Heart right ventricle (tissue), 16 donors: ENCODE measurements at regions not wholly inside any gene's neighbourhood (a gene's known extent, or its start where the extent isn't known, plus 50 kb on each side); places are given as distances from the start of the nearest gene placed in this dataset.

Experiments used
- ATAC-seq, 8 donors: fragments of 200-7000 bp; cut with Tn5 transposase; one replicate each; pipeline ENCODE4 v1.9.1; 2020; ENCODE audit warnings: mild to moderate bottlenecking in 8 of 8, moderate library complexity in 8 of 8, moderate number of reproducible peaks in 1 of 8
- DNase-seq, 2 donors: peaks; one replicate each; pipeline ENCODE4 v3.0.0-alpha.2; 2020
- H3K27ac ChIP-seq, 10 donors: fragments of 200-600 bp; sonication (generic) in 2 of 10; one replicate each; pipeline versions ENCODE4 v1.5.0 to v1.8.0; 2020 to 2022; ENCODE audit warnings: mild to moderate bottlenecking in 3 of 10
- H3K27me3 ChIP-seq, 7 donors: fragments of 200-600 bp; one replicate each; pipeline ENCODE4 v1.8.0; 2021 to 2022; ENCODE audit warnings: mild to moderate bottlenecking in 2 of 7
- H3K36me3 ChIP-seq, 9 donors: fragments of 200-600 bp; sonication (generic) in 1 of 9; one replicate each; pipeline versions ENCODE4 v1.5.0 to v1.8.0; 2020 to 2022; ENCODE audit warnings: mild to moderate bottlenecking in 2 of 9
- H3K4me1 ChIP-seq, 9 donors: fragments of 200-600 bp; sonication (generic) in 1 of 9; one replicate each; pipeline versions ENCODE4 v1.5.0 to v1.8.0; 2020 to 2022; ENCODE audit warnings: mild to moderate bottlenecking in 4 of 9
- H3K4me3 ChIP-seq, 10 donors: fragments of 200-600 bp; sonication (generic) in 2 of 10; one replicate each; pipeline versions ENCODE4 v1.5.0 to v1.8.0; 2020 to 2022; ENCODE audit warnings: mild to moderate bottlenecking in 7 of 10, moderate library complexity in 2 of 10
- H3K9me3 ChIP-seq, 11 donors: fragments of 200-600 bp in 10 of 11; sonication (generic) in 2 of 11; one replicate each; pipeline versions ENCODE4 v1.5.0 to v1.8.0; 2013 to 2022; ENCODE audit warnings: mild to moderate bottlenecking in 2 of 11, control low read depth in 1 of 11, moderate library complexity in 1 of 11
- whole genome bisulfite sequencing, 2 donors: extraction: QIAGEN DNeasy Blood & Tissue Kit; methylation state at CpG; one replicate each; pipeline ENCODE4 v1.1.7; 2013; ENCODE audit warnings: inconsistent platforms in 1 of 2; 5-methylcytosine and 5-hydroxymethylcytosine counted together
- intact Hi-C, 10 donors: fragments of 100-400 bp; cut with DNase I; formaldehyde crosslinking; loops; one replicate each; pipeline versions ENCODE4 v1.11.1 to v1.14.2; 2022
- TF ChIP-seq, protein P1 (sequence below), 9 donors: fragments of 200-600 bp; sonication (generic) in 2 of 9; IDR thresholded peaks; one replicate each; pipeline versions ENCODE4 v1.5.0 to v1.8.0; 2021 to 2022; ENCODE audit warnings: antibody characterized with exemption in 9 of 9, mild to moderate bottlenecking in 5 of 9, moderate library complexity in 1 of 9
- donor health status: Arrhythmogenic right ventricular cardiomyopathy.
- donor health status: ischemic (EF 13 %, LVEDD 7.1; RV severe dilation, severe dysfunction).
- donor health status: healthy with polysubstance abuse.
- donor health status: DM: no; HTN: yes; CAD: no.
- donor health status: DM: no; HTN: no; CAD: no.
- donor health status: ischemic (EF 25% LVEDD 6.9; RV normal size, moderate dysfunction).
- donor health status: ischemic (EF 25% LVEDD 5.7; RV mildly dilated, moderate dysfunction).
- donor health status: healthy.
- donor health status: DM: yes; HTN: yes; CAD: no.
- donor health status: Ischemic cardiomyopathy.
- donor health status: ischemic (EF 35%, LVEDD 5.7; RV mildly dilated, moderate dysfunction).
- donor health status: nonischemic (EF 11% LVEDD 7.7; RV severe dilation, severe dysfunction).
- donor health status: DM: yes; HTN: yes; CAD: no.
- donor health status: PGD.
- donor health status: ischemic (EF 29% LVEDD 5.4; RV normal size, mild dysfunction).
- donor health status: nonischemic (EF 23%, LVEDD 6.1; RV moderate dilation, normal function).

DNA sequence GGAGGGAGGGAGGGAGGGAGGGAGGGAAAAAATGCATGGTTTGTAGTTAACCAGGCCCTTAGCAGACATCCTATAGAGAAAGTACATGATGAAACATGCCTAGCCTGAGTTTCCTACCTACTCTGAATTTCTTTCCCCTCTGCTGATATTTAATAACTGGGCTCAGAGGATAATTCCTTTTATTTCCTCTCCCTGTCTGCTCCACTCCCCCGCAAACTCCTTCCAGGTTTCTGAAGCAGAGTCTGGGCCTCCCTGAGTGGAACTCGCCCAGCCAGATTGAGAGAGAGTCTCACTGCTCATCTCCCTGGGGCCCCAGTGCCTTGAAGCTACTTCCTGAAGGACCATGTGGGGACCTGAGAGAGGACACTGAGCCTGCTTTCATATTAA, 111.9 kb upstream of the SLC44A3 start:
- H3K27me3 ChIP-seq: no peaks in the 10 kb centered on the region
- 85 to 90% methylated on average over 2 of the region's 2 CpGs for WGBS, 2 donors
- intact Hi-C loops: no loop called here
- peaks cover 0 to 13% (median 0%) of the 10 kb centered on the region in 9 donors for H3K4me1 ChIP-seq
- peak overlapping the region in 1 of 10 donors; percentile 3 for H3K27ac ChIP-seq
- DNase-seq (no peak), ATAC-seq (peak in 2 of 8 donors; percentile 18 to 34)
- H3K9me3 ChIP-seq: no peaks in the 10 kb centered on the region
- no peaks in the 10 kb centered on the region for H3K36me3 ChIP-seq
- TF ChIP-seq, protein P1, sequence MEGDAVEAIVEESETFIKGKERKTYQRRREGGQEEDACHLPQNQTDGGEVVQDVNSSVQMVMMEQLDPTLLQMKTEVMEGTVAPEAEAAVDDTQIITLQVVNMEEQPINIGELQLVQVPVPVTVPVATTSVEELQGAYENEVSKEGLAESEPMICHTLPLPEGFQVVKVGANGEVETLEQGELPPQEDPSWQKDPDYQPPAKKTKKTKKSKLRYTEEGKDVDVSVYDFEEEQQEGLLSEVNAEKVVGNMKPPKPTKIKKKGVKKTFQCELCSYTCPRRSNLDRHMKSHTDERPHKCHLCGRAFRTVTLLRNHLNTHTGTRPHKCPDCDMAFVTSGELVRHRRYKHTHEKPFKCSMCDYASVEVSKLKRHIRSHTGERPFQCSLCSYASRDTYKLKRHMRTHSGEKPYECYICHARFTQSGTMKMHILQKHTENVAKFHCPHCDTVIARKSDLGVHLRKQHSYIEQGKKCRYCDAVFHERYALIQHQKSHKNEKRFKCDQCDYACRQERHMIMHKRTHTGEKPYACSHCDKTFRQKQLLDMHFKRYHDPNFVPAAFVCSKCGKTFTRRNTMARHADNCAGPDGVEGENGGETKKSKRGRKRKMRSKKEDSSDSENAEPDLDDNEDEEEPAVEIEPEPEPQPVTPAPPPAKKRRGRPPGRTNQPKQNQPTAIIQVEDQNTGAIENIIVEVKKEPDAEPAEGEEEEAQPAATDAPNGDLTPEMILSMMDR (IDR thresholded peaks at IDR 0.05): no peak
- H3K4me3 ChIP-seq: no peak overlapping the region

DNA sequence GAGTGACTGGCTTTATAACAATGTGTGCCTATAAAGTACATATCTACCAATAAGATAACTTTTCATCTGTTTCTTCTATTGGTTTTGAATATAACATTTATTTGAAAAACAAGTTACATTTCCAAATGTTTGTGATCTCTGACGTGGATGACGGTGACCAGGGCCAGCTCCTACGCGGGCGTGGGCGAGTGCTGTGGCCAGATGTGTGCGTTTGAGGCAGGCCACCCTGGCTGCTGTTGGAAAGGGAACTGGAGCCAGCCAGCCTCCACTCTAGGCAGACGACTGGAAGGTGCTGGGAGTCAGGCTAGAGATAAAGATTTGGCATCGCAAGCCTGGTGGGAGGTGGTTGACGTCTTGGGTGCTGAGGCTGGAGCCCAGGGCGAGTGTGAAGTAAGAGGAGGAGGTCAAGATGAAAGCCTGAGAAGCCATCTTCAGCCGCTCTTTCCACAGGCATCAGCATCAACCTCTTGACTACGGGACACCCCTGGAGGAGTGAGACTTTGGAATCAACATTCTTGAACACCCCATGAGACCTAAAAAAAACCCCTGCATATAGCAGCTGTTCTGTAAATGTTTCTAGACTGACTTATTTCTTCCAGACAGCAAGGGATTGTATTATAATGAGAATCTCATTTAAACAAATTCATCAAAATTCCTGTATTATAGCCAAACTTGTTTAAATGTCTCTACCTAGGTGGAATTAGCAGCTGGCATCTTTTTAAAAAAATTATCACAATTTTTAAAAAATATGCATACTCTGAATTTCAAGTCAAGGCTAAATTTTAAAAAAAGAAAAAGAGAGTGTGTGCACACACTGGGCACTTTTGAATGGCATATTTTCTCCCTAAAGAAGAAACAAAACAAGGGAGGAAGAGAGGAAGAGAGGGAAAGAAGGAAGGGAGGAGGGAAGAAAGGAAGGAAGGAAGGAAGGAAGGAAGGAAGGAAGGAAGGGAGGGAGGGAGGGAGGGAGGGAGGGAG, 112.5 kb upstream of the SLC44A3 start:
- TF ChIP-seq, protein P1 (IDR thresholded peaks at IDR 0.05): no peak
- Histone ChIP-seq H3K4me1 (peaks cover 0 to 7% (median 0%) of the 10 kb centered on the region in 9 donors), H3K27ac (no peak overlapping the region), H3K27me3 (no peaks in the 10 kb centered on the region), H3K9me3 (no peaks in the 10 kb centered on the region), H3K36me3 (no peaks in the 10 kb centered on the region), H3K4me3 (no peak overlapping the region)
- 66 to 69% methylated on average over 13 of the region's 13 CpGs for WGBS, 2 donors
- DNase-seq: peak; percentile 28 to 32
- intact Hi-C loops: no loop called here
- ATAC-seq: peak in 6 of 8 donors; percentile 25 to 66 (median 46)

DNA sequence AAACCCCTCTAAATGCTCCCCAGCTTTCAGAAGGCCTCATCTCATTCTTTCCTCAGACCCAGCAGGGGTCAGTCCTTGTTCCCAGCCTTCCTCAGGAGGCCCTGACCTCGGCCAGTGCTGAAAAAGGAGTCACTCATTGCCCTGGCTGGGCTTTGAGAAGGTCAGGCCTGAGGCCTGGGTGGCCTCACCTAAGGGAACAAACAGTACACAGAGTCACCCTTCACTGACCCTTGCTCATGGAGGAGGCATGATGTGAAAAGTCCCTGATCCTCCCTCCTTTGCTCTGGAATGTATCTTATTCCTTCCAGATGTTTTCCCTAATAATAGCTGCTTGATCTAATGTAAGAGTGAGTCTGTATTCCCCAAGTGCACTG, 117.7 kb upstream of the SLC44A3 start:
- no peak for DNase-seq
- H3K36me3 ChIP-seq: no peaks in the 10 kb centered on the region
- WGBS, 2 donors: 51 to 76% methylated on average over 1 of the region's 1 CpG
- peaks cover 0 to 8% (median 4%) of the 10 kb centered on the region in 9 donors for H3K4me1 ChIP-seq
- TF ChIP-seq, protein P1 (IDR thresholded peaks at IDR 0.05): no peak
- intact Hi-C loops: no loop called here
- ATAC-seq: peak in 7 of 8 donors; percentile 46 to 85 (median 61)
- H3K27ac ChIP-seq: peak overlapping the region in 3 of 10 donors; percentile 48 to 53 (median 50)
- H3K9me3 ChIP-seq: no peaks in the 10 kb centered on the region
- H3K27me3 ChIP-seq: no peaks in the 10 kb centered on the region
- H3K4me3 ChIP-seq: no peak overlapping the region

DNA sequence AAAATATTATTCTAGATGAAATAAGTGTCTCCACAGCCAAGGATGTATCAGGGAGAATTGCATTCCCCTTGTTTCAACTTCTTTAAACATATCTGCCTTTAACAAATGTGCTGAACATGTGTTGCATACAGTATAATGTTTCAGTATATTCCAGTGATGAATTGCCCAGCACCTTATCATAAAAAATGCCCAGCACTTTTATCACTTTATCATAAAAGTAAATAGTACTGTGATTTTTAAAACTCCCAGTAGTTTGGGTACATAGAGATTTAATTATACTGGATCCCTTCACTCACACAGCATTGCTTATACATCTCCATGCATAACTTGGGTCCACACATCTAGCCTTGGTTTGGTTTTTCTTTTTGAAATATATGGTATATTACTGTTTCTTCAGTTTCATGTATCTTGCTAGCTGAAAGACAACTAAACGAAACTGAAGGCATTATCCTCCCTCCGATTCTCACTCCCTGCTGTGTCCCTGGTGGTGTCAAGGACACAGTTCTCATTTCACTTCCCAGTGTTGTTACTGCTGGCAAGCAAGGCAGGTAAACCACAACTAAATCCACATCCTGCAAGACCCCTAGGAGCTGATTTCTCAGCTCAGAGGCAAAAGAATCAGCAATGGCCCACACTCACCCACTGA, 118.2 kb upstream of the SLC44A3 start:
- intact Hi-C loops: no loop called here
- Histone ChIP-seq H3K27me3 (no peaks in the 10 kb centered on the region), H3K9me3 (no peaks in the 10 kb centered on the region), H3K4me1 (peaks cover 0 to 8% (median 0%) of the 10 kb centered on the region in 9 donors), H3K36me3 (no peaks in the 10 kb centered on the region), H3K4me3 (no peak overlapping the region), H3K27ac (peak overlapping the region in 3 of 10 donors; percentile 48 to 53 (median 50))
- ATAC-seq (no peak), DNase-seq (no peak)
- 75 to 92% methylated on average over 2 of the region's 2 CpGs for WGBS, 2 donors
- TF ChIP-seq, protein P1 (IDR thresholded peaks at IDR 0.05): no peak
